Sigmoid colon (tissue), 6 donors: ENCODE measurements at regions not wholly inside any gene's neighbourhood (a gene's known extent, or its start where the extent isn't known, plus 50 kb on each side); places are given as distances from the start of the nearest gene placed in this dataset.

Source experiments
- DNase-seq: peaks from one replicate; pipeline ENCODE4 v3.0.0-alpha.2; 2019
- H3K27ac ChIP-seq, 4 donors: fragments of 200-600 bp; sonication (generic); one replicate each; pipeline ENCODE4 v1.5.1; 2016 to 2019; ENCODE audit warnings: mild to moderate bottlenecking in 1 of 4
- H3K27me3 ChIP-seq, 3 donors: fragments of 200-600 bp; sonication (generic); one replicate each; pipeline ENCODE4 v1.5.1; 2019; ENCODE audit warnings: mild to moderate bottlenecking in 1 of 3
- H3K36me3 ChIP-seq, 4 donors: fragments of 200-600 bp; sonication (generic); one replicate each; pipeline ENCODE4 v1.5.1; 2016 to 2019
- H3K4me1 ChIP-seq, 4 donors: fragments of 200-600 bp; sonication (generic); one replicate each; pipeline ENCODE4 v1.5.1; 2017 to 2019
- H3K4me3 ChIP-seq, 4 donors: fragments of 200-600 bp; sonication (generic); one replicate each; pipeline ENCODE4 v1.5.1; 2017 to 2019; ENCODE audit warnings: mild to moderate bottlenecking in 2 of 4, moderate library complexity in 1 of 4
- H3K9me3 ChIP-seq, 4 donors: fragments of 200-600 bp in 3 of 4; sonication (generic) in 3 of 4; one replicate each; pipeline versions ENCODE4 v1.5.1 to v1.6.1; 2013 to 2019
- EP300 ChIP-seq, 4 donors: sonication (generic); formaldehyde crosslinking; IDR thresholded peaks; one replicate each; pipeline ENCODE4 v1.6.1; 2017; ENCODE audit warnings: antibody characterized with exemption in 4 of 4
- POLR2A ChIP-seq, 2 donors: fragments of 450-650 bp; IDR thresholded peaks; one replicate each; pipeline ENCODE4 v1.6.1; 2016; ENCODE audit warnings: antibody characterized with exemption in 2 of 2, mild to moderate bottlenecking in 2 of 2, moderate library complexity in 2 of 2
- POLR2AphosphoS5 ChIP-seq, 4 donors: sonication (generic); formaldehyde crosslinking; IDR thresholded peaks; one replicate each; pipeline ENCODE4 v1.6.1; 2017; ENCODE audit warnings: antibody characterized with exemption in 4 of 4
- WGBS, 2 donors: extraction: QIAGEN DNeasy Blood & Tissue Kit; methylation state at CpG; one replicate each; pipeline ENCODE4 v1.1.7; 2013; 5-methylcytosine and 5-hydroxymethylcytosine counted together
- intact Hi-C: fragments of 100-400 bp; cut with DNase I; formaldehyde crosslinking; loops from one replicate; pipeline ENCODE4 v1.15.1; 2023
- TF ChIP-seq, protein P1 (sequence below), 4 experiments: fragments of 450-650 bp in 3 of 4; fragments of 200-600 bp in 1 of 4; IDR thresholded peaks; one replicate each; pipeline ENCODE4 v1.5.1; 2016 to 2019; ENCODE audit warnings: antibody characterized with exemption in 4 of 4, mild to moderate bottlenecking in 3 of 4, moderate library complexity in 2 of 4
- donor health status: healthy with polysubstance abuse.
- donor health status: healthy.

DNA sequence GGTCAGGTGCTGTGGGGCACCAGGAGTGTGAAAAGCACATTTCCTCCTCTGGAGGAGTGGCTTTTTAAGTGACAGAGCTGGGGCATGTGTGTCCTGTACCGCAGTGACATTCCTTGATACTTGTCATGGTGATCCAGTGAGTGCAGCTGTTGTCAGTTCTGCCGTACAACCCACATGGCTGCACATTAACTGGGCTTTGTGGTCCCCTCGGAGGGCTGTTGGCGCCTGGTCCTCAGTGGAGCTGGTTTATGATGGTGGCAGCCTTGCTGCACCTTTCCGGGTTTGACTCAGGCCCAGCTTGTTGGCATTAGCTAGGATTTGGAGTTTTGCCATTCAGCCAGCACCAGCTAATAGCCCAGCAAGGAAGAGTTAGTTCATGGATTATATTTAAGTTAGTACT, 77.0 kb downstream of the SLC25A47 start:
- Histone ChIP-seq H3K27ac (no peak overlapping the region), H3K4me1 (peaks cover 0 to 8% (median 0%) of the 10 kb centered on the region in 4 donors), H3K9me3 (no peaks in the 10 kb centered on the region), H3K36me3 (no peaks in the 10 kb centered on the region), H3K27me3 (no peaks in the 10 kb centered on the region), H3K4me3 (no peak overlapping the region)
- TF ChIP-seq, protein P1, sequence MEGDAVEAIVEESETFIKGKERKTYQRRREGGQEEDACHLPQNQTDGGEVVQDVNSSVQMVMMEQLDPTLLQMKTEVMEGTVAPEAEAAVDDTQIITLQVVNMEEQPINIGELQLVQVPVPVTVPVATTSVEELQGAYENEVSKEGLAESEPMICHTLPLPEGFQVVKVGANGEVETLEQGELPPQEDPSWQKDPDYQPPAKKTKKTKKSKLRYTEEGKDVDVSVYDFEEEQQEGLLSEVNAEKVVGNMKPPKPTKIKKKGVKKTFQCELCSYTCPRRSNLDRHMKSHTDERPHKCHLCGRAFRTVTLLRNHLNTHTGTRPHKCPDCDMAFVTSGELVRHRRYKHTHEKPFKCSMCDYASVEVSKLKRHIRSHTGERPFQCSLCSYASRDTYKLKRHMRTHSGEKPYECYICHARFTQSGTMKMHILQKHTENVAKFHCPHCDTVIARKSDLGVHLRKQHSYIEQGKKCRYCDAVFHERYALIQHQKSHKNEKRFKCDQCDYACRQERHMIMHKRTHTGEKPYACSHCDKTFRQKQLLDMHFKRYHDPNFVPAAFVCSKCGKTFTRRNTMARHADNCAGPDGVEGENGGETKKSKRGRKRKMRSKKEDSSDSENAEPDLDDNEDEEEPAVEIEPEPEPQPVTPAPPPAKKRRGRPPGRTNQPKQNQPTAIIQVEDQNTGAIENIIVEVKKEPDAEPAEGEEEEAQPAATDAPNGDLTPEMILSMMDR (IDR thresholded peaks at IDR 0.05) = no peak
- TF ChIP-seq POLR2A (IDR thresholded peaks at IDR 0.05) (no peak), EP300 (IDR thresholded peaks at IDR 0.05) (no peak), POLR2AphosphoS5 (IDR thresholded peaks at IDR 0.05) (no peak)
- DNase-seq = no peak
- intact Hi-C loops = no loop called here
- 24 to 70% methylated on average over 5 of the region's 5 CpGs for WGBS, 2 donors

DNA sequence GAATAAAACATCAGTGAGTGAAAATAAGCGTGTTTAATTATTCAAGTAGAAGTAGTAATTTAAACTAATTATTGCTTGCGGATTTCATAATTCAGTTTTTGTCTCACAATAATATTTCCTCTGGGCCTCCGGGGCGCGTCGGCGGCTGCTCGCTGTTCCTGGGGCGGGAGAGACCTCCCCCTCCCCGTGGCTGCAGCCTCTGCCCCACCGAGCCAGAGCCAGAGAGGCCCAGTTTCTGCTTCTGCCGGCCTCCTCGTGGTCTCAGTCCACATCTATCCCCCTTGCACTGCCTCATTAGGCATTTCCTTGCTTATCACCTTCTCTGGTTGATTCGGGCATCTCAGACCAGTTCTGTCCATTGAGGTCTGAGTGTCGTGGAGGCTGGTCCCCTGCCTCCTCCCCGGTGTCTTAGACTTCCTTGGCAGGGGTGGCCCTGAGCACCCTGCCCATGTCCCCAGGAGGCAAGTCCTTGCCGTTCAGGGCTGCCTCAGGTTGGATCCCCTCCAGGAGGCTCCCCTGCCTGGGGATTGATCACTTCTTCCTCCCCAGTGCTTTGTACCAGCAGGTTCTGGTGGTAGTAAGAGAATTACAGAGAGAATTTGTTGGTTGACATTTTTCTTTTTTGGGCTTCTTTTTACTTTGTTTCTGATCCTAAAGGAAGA, 78.0 kb downstream of the SLC25A47 start:
- Histone ChIP-seq H3K27me3 (no peaks in the 10 kb centered on the region), H3K9me3 (no peaks in the 10 kb centered on the region), H3K36me3 (no peaks in the 10 kb centered on the region), H3K4me1 (peaks cover 0 to 8% (median 0%) of the 10 kb centered on the region in 4 donors), H3K27ac (no peak overlapping the region), H3K4me3 (no peak overlapping the region)
- no peak for TF ChIP-seq POLR2A (IDR thresholded peaks at IDR 0.05)
- no peak for TF ChIP-seq EP300 (IDR thresholded peaks at IDR 0.05)
- TF ChIP-seq POLR2AphosphoS5 (IDR thresholded peaks at IDR 0.05) = no peak
- TF ChIP-seq, protein P1 (IDR thresholded peaks at IDR 0.05) = no peak
- intact Hi-C loops = no loop called here
- 89 to 94% methylated on average over 17 of the region's 17 CpGs for WGBS, 2 donors
- no peak for DNase-seq

DNA sequence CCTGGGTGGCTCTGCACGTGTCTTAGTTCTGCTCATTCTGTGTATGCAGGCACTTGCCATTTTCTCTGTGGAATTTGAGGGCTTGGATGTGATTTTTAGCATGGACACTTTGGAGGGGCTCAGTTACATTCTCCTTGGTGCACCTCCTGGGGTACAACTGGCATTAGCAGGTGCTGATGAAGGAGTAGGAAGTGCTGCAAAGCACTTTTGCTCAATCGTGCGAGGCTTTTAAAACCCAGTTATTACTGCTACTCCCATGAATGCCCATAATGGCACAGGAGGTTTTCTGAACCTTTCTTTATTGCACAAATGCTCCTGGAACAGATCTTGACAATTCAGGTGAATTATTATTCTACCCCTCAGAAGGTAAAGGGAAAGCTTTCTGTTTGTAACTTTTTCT, 78.7 kb downstream of the SLC25A47 start:
- no peak for DNase-seq
- WGBS, 2 donors = 28 to 63% methylated on average over 3 of the region's 3 CpGs
- Histone ChIP-seq H3K27me3 (no peaks in the 10 kb centered on the region), H3K36me3 (no peaks in the 10 kb centered on the region), H3K27ac (no peak overlapping the region), H3K9me3 (no peaks in the 10 kb centered on the region), H3K4me1 (peaks cover 0 to 8% (median 0%) of the 10 kb centered on the region in 4 donors), H3K4me3 (no peak overlapping the region)
- intact Hi-C loops = no loop called here
- TF ChIP-seq, protein P1 (IDR thresholded peaks at IDR 0.05) = no peak
- no peak for TF ChIP-seq EP300 (IDR thresholded peaks at IDR 0.05)
- no peak for TF ChIP-seq POLR2A (IDR thresholded peaks at IDR 0.05)
- no peak for TF ChIP-seq POLR2AphosphoS5 (IDR thresholded peaks at IDR 0.05)

DNA sequence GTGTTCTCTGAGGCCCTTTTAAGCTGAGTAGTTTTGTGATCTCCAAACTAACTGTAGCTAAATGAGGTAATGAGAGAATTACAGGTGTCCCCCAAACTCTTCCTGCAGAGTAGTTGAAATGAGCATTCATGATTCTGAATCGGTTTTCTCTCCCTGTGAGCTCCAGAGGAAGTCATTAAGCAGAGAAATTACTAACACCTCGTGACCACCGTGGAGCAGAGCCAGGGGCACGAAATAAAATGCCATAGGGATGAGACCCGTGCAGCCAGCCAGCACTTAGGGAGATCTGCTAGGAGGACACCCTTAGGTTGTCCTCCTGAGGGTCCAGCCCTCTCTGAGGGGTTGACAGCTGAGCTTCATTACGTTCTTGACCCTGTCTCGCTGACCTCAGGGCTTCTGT, 79.5 kb downstream of the SLC25A47 start:
- Histone ChIP-seq H3K4me3 (no peak overlapping the region), H3K27me3 (no peaks in the 10 kb centered on the region), H3K36me3 (no peaks in the 10 kb centered on the region), H3K9me3 (no peaks in the 10 kb centered on the region), H3K27ac (no peak overlapping the region), H3K4me1 (peaks cover 0 to 8% (median 0%) of the 10 kb centered on the region in 4 donors)
- TF ChIP-seq, protein P1 (IDR thresholded peaks at IDR 0.05) = no peak
- TF ChIP-seq POLR2AphosphoS5 (IDR thresholded peaks at IDR 0.05) = no peak
- no peak for TF ChIP-seq EP300 (IDR thresholded peaks at IDR 0.05)
- no peak for DNase-seq
- WGBS, 2 donors = 37 to 49% methylated on average over 7 of the region's 7 CpGs
- intact Hi-C loops = no loop called here

DNA sequence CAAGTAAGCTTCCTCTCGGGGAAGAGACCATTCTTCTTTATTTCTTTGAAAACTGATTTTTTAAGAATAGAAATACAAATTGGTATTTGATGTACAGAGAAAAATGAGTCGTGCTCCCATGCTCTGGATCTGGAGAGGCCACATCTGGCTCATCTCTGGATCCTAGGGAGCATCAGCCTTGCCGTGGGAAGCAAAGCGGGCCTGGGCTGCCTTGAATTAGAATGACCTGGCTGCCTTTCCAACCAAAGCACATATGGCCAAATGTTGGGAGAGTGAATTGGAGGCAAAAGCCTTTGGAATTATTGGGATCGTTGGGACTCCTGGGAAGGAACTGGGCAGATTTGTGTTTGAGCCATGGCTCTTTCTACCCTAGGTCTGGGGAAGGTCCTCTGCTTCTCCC, 80.0 kb downstream of the SLC25A47 start:
- Histone ChIP-seq H3K9me3 (no peaks in the 10 kb centered on the region), H3K27me3 (no peaks in the 10 kb centered on the region), H3K4me3 (no peak overlapping the region), H3K36me3 (no peaks in the 10 kb centered on the region), H3K4me1 (peaks cover 0 to 8% (median 0%) of the 10 kb centered on the region in 4 donors), H3K27ac (no peak overlapping the region)
- no peak for DNase-seq
- no peak for TF ChIP-seq POLR2AphosphoS5 (IDR thresholded peaks at IDR 0.05)
- no peak for TF ChIP-seq EP300 (IDR thresholded peaks at IDR 0.05)
- TF ChIP-seq POLR2A (IDR thresholded peaks at IDR 0.05) = no peak
- TF ChIP-seq, protein P1 (IDR thresholded peaks at IDR 0.05) = no peak
- intact Hi-C loops = no loop called here
- 89 to 95% methylated on average over 5 of the region's 5 CpGs for WGBS, 2 donors
